Peyer's patch (tissue), 4 donors: ENCODE measurements at regions not wholly inside any gene's neighbourhood (a gene's known extent, or its start where the extent isn't known, plus 50 kb on each side); places are given as distances from the start of the nearest gene placed in this dataset.

Source experiments
- DNase-seq, 3 donors: peaks; one replicate each; pipeline ENCODE4 v3.0.0-alpha.2; 2017 to 2019
- H3K27ac ChIP-seq, 4 donors: fragments of 200-600 bp; sonication (generic); one replicate each; pipeline ENCODE4 v1.5.1; 2016 to 2019
- H3K27me3 ChIP-seq, 2 donors: fragments of 200-600 bp; sonication (generic); one replicate each; pipeline ENCODE4 v1.5.1; 2019
- H3K36me3 ChIP-seq, 3 donors: fragments of 200-600 bp; sonication (generic); one replicate each; pipeline ENCODE4 v1.5.1; 2016 to 2019
- H3K4me1 ChIP-seq, 4 donors: fragments of 200-600 bp; sonication (generic); one replicate each; pipeline ENCODE4 v1.5.1; 2016 to 2019
- H3K4me3 ChIP-seq, 4 donors: fragments of 200-600 bp; sonication (generic); 1 replicate in 3 of 4; 2 replicates in 1 of 4; pipeline ENCODE4 v1.5.1; 2016 to 2019; ENCODE audit warnings: mild to moderate bottlenecking in 1 of 4
- H3K9me3 ChIP-seq, 4 donors: fragments of 200-600 bp; sonication (generic); one replicate each; pipeline ENCODE4 v1.5.1; 2016 to 2019; ENCODE audit warnings: mild to moderate bottlenecking in 1 of 4
- CTCF ChIP-seq, 6 experiments: fragments of 450-650 bp in 4 of 6; fragments of 200-600 bp in 2 of 6; sonication (generic) in 1 of 6; IDR thresholded peaks; one replicate each; pipeline ENCODE4 v1.5.1; 2017 to 2019; ENCODE audit warnings: antibody characterized with exemption in 6 of 6, mild to moderate bottlenecking in 3 of 6, moderate library complexity in 1 of 6
- POLR2A ChIP-seq, 2 donors: fragments of 450-650 bp; IDR thresholded peaks; one replicate each; pipeline ENCODE4 v1.5.1; 2017; ENCODE audit warnings: antibody characterized with exemption in 2 of 2, mild to moderate bottlenecking in 2 of 2, moderate library complexity in 2 of 2

- no peak overlapping the region for H3K4me3 ChIP-seq
- no peaks in the 10 kb centered on the region for H3K36me3 ChIP-seq
- H3K27ac ChIP-seq, result no peak overlapping the region
- no peak for DNase-seq
- no peaks in the 10 kb centered on the region for H3K4me1 ChIP-seq
- H3K27me3 ChIP-seq, result no peaks in the 10 kb centered on the region
- H3K9me3 ChIP-seq, result no peaks in the 10 kb centered on the region
- no peak for TF ChIP-seq POLR2A (IDR thresholded peaks at IDR 0.05)
- TF ChIP-seq CTCF (IDR thresholded peaks at IDR 0.05), result no peak
Measured at GRCh38 chr12:118525216-118525615, 148.9 kb downstream of the SUDS3 start.

DNA sequence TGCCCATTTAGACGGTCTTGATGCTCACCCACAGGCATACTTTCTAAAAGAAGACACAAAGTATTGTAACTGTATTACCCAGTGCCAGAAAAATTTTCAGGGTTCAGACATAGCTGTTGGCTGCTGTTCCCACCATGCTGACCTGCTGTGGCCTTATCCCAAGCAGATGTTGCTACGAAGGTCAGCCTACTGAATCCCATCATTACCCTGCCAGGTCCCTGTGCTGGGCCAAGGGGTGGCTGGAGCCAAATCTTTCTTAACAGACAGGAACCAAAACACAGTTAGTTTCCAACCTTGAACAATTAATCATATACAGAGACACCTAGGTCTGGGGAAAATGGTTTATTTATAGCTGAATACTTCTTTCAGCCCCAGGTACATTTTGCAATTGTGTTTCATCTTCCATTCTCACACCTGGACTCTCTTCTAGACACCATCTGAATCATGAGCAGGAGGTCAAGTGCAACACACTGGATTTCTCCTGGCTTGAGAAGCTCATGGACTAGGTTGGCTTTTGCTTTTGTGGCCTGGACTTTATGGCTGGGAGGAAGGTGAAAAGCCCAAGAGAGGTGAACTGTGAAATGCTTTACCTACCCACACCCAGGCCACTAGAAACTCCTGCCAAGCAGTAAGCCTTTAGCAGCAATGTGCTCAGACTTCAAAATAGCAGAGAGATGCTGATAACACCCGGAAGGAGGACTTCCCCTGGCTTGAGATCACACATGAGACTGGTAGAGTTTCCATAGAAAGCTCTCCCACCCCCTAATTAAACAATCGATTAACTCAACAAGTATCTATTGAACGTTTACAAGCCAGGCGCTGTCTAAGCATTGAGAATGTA, 150.1 kb downstream of the SUDS3 start:
- H3K4me3 ChIP-seq, result no peak overlapping the region

GRCh38 chr12:118527310-118527709, 151.0 kb downstream of the SUDS3 start:
- TF ChIP-seq CTCF (IDR thresholded peaks at IDR 0.05), result no peak
- TF ChIP-seq POLR2A (IDR thresholded peaks at IDR 0.05), result no peak
- Histone ChIP-seq H3K36me3 (no peaks in the 10 kb centered on the region), H3K4me3 (no peak overlapping the region), H3K4me1 (no peaks in the 10 kb centered on the region), H3K27ac (no peak overlapping the region), H3K27me3 (no peaks in the 10 kb centered on the region), H3K9me3 (no peaks in the 10 kb centered on the region)
- no peak for DNase-seq

More for the DNA sequence above, 150.1 kb downstream of the SUDS3 start:
- Histone ChIP-seq H3K4me1 (no peaks in the 10 kb centered on the region), H3K27me3 (no peaks in the 10 kb centered on the region), H3K9me3 (no peaks in the 10 kb centered on the region), H3K36me3 (no peaks in the 10 kb centered on the region), H3K27ac (no peak overlapping the region)
- DNase-seq, result no peak
- no peak for TF ChIP-seq CTCF (IDR thresholded peaks at IDR 0.05)
- TF ChIP-seq POLR2A (IDR thresholded peaks at IDR 0.05), result no peak

- Histone ChIP-seq H3K9me3 (no peaks in the 10 kb centered on the region), H3K4me1 (no peaks in the 10 kb centered on the region), H3K36me3 (no peaks in the 10 kb centered on the region), H3K4me3 (no peak overlapping the region), H3K27ac (no peak overlapping the region), H3K27me3 (no peaks in the 10 kb centered on the region)
- DNase-seq, result no peak
- TF ChIP-seq CTCF (IDR thresholded peaks at IDR 0.05) (no peak), POLR2A (IDR thresholded peaks at IDR 0.05) (no peak)
Measured at GRCh38 chr12:118528625-118529024, 152.3 kb downstream of the SUDS3 start.

DNA sequence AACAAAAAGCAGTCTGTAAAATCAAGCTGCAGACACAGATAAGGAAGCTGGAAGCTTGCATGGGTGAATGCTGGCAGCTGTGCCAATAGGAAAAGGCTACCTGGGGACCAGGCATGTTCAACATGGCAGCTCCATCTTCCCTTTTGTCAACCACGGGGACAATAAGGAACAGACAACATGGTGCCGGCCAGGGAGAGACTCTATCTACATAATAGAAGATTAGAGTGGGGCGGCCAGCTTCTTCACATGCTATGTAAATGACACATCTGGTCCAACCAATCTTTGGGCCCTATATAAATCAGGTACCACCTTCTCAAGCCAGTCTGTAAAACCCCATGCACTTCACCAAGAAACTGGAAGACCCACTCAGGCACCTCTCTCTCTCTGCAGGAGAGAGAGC, 157.6 kb downstream of the SUDS3 start:
- Histone ChIP-seq H3K4me3 (no peak overlapping the region), H3K27me3 (no peaks in the 10 kb centered on the region), H3K4me1 (no peaks in the 10 kb centered on the region), H3K9me3 (no peaks in the 10 kb centered on the region), H3K36me3 (no peaks in the 10 kb centered on the region), H3K27ac (no peak overlapping the region)
- no peak for TF ChIP-seq CTCF (IDR thresholded peaks at IDR 0.05)
- no peak for TF ChIP-seq POLR2A (IDR thresholded peaks at IDR 0.05)
- DNase-seq, result no peak
